Stomach (tissue), 4 donors: ENCODE measurements at regions not wholly inside any gene's neighbourhood (a gene's known extent, or its start where the extent isn't known, plus 50 kb on each side); places are given as distances from the start of the nearest gene placed in this dataset.

ENCODE experiments used
- CTCF ChIP-seq, 7 experiments: fragments of 450-650 bp in 4 of 7; fragments of 200-600 bp in 3 of 7; sonication (generic) in 3 of 7; IDR thresholded peaks; one replicate each; pipeline ENCODE4 v1.5.1; 2016 to 2019; ENCODE audit warnings: antibody characterized with exemption in 7 of 7, control low read depth in 2 of 7, mild to moderate bottlenecking in 1 of 7
- POLR2A ChIP-seq, 4 donors: fragments of 450-650 bp; IDR thresholded peaks; one replicate each; pipeline ENCODE4 v1.6.1; 2016; ENCODE audit warnings: antibody characterized with exemption in 4 of 4, control low read depth in 2 of 4, mild to moderate bottlenecking in 1 of 4, moderate library complexity in 1 of 4
- POLR2AphosphoS5 ChIP-seq, 3 donors: sonication (generic); formaldehyde crosslinking; IDR thresholded peaks; one replicate each; pipeline ENCODE4 v1.6.1; 2016; ENCODE audit warnings: antibody characterized with exemption in 3 of 3

DNA sequence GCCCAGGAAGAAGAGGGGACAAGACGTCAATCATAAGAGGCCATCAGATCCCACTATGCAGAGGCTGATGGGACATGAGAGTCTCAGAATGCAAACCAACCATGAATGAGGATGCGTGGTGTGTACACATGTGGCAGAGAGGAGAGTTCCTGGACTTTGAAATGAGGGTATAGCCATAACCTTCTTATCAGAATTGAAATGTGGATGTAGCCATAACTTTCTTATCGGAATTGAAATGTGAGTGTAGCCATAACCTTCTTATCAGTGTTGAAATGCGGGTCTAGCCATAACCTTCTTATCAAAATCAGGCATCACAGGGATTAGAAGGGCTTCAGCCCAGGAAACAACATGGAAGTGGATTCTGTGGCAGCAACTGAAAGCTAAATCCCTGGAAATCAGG is 415.5 kb upstream of the FAT1 start:
- no peak for TF ChIP-seq CTCF (IDR thresholded peaks at IDR 0.05)
- TF ChIP-seq POLR2AphosphoS5 (IDR thresholded peaks at IDR 0.05): no peak
- no peak for TF ChIP-seq POLR2A (IDR thresholded peaks at IDR 0.05)
